ENCODE measurements at regions not wholly inside any gene's neighbourhood (a gene's known extent, or its start where the extent isn't known, plus 50 kb on each side); places are given as distances from the start of the nearest gene placed in this dataset.

DNA sequence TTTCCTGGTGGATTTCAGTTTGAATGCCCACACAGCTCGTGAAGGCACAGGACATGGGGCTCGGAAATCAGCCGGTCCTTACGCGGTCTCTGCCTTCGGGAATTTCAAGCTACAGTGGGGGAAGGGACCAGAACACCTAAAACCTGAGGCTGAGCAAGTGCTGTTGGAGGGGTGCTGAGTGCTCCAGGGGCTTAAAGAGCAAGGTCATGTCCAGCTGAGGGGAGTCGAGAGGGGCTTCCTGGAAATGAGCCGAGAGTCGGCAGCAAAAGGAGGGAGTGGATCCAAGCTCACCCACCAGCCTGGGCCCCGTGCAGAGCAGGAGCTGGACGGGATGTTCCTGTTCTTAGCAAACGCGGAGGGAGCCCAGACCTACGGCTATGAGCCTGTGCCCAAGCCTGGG, 73.2 kb upstream of the RPL38 start:
- Histone ChIP-seq H3K9me3 (ENCODE audit: insufficient read depth in 2 of 2, low read depth in 1 of 2, low read length in 1 of 2) (no peaks in the 10 kb centered on the region), H4K5ac (ENCODE audit: insufficient read length, low read depth, low read length) (no peak overlapping the region), H2BK15ac (ENCODE audit: low read length) (no peak overlapping the region), H4K8ac (ENCODE audit: extremely low read depth, insufficient read depth, low read length) (no peak overlapping the region), H3K27ac (ENCODE audit: low read depth, low read length) (no peak overlapping the region), H2AK5ac (ENCODE audit: low read depth, low read length) (no peak overlapping the region), H3K79me2 (ENCODE audit: control insufficient read depth in 1 of 2, insufficient read depth in 2 of 2, low read length in 2 of 2) (no peaks in the 10 kb centered on the region), H3K14ac (ENCODE audit: insufficient read length) (no peak overlapping the region), H4K20me1 (replicated peaks in 1 of 2; ENCODE audit: control insufficient read depth in 1 of 2, insufficient read depth in 2 of 2, low read length in 2 of 2) (no peaks in the 10 kb centered on the region), H3K4me1 (replicated peaks in 1 of 4; ENCODE audit: control insufficient read depth in 3 of 4, insufficient read depth in 4 of 4, low read length in 3 of 4) (peaks cover 0 to 4% (median 0%) of the 10 kb centered on the region in 4 experiments; a peak in 2 of 7 replicates), H3K79me1 (ENCODE audit: low read depth, low read length) (no peaks in the 10 kb centered on the region), H2BK12ac (ENCODE audit: low read depth, low read length) (no peak overlapping the region), H2BK20ac (ENCODE audit: low read length) (no peak overlapping the region; the same call in 1 of the 2 replicates), H3K36me3 (ENCODE audit: control insufficient read depth in 2 of 4, insufficient read depth in 4 of 4, low read length in 3 of 4) (no peaks in the 10 kb centered on the region), H3K56ac (replicated peaks; ENCODE audit: insufficient read length, low read depth, low read length) (no peak overlapping the region), H4K91ac (replicated peaks; ENCODE audit: insufficient read length, low read length) (no peak overlapping the region), H3K23ac (ENCODE audit: insufficient read length) (no peak overlapping the region), H3K4me3 (ENCODE audit: extremely low read depth in 1 of 4, insufficient read depth in 2 of 4, low read depth in 3 of 4, low read length in 4 of 4) (no peak overlapping the region), H3K27me3 (replicated peaks in 1 of 4; ENCODE audit: control insufficient read depth in 3 of 4, extremely low read depth in 1 of 4, insufficient read depth in 3 of 4, low read length in 3 of 4) (no peaks in the 10 kb centered on the region), H2BK120ac (replicated peaks; ENCODE audit: low read depth, low read length) (no peak overlapping the region), H2BK5ac (ENCODE audit: low read depth, low read length) (no peak overlapping the region), H3K4me2 (ENCODE audit: insufficient read depth in 1 of 2, low read depth in 2 of 2, low read length in 2 of 2) (no peak overlapping the region), H3K18ac (ENCODE audit: extremely low read depth, low read length) (no peak overlapping the region; the same call in 1 of the 2 replicates), H2AFZ (ENCODE audit: low read length) (no peak overlapping the region), H3K23me2 (ENCODE audit: low read depth, low read length) (no peaks in the 10 kb centered on the region; the same call in 1 of the 2 replicates), H3K9ac (replicated peaks in 1 of 4; ENCODE audit: extremely low read depth in 1 of 4, low read depth in 3 of 4, low read length in 3 of 4) (no peak overlapping the region; a peak in 1 of 7 replicates), H3K4ac (replicated peaks; ENCODE audit: insufficient read length, low read depth, low read length) (no peak overlapping the region)
- FAIRE-seq: no peak
- ChIA-PET CTCF (ENCODE audit: partially characterized antibody) (interaction anchor here (0.9 to 3.3 kb wide), 11 partner anchors 9 to 180 kb away, joined by 3 to 20 read pairs (median 4); no protein-coding TSS in a partner anchor), POLR2A (ENCODE audit: partially characterized antibody) (interaction anchor here (2.9 kb wide), 1 partner anchor 74 kb away, joined by 9 read pairs; the partner anchor contains the start of gene RPL38)
- DNase-seq (ENCODE audit: low read depth in 1 of 2, low spot score in 2 of 2): no peak
- 84% methylated on average over 14 of the region's 14 CpGs; no CpG with 5 or more reads in 1 of the 2 experiments for WGBS, 2 experiments (ENCODE audit: extremely low coverage in 1 of 2, insufficient coverage in 1 of 2, insufficient read length in 1 of 2, insufficient replicate concordance in 2 of 2, low coverage in 1 of 2, low lambda C conversion rate in 2 of 2, missing lambda C conversion rate in 1 of 2)
- TF ChIP-seq CEBPB (IDR thresholded peaks at IDR 0.05; ENCODE audit: low read depth, low read length): no peak
- no peak for TF ChIP-seq KDM1A (IDR thresholded peaks at IDR 0.05; ENCODE audit: borderline replicate concordance, low read length)
- no peak for TF ChIP-seq BRCA1 (IDR thresholded peaks at IDR 0.05; ENCODE audit: low read depth, low read length)
- no peak for TF ChIP-seq NRF1 (IDR thresholded peaks at IDR 0.05; ENCODE audit: low read depth, low read length)
- TF ChIP-seq SP2 (IDR thresholded peaks at IDR 0.05; ENCODE audit: low read length): no peak
- TF ChIP-seq RXRA (IDR thresholded peaks at IDR 0.05; ENCODE audit: insufficient read depth, low read depth, low read length): no peak
- no peak for TF ChIP-seq SIRT6 (IDR thresholded peaks at IDR 0.05; ENCODE audit: low read length)
- no peak for TF ChIP-seq PHF8 (conservative IDR thresholded peaks at IDR 0.05; ENCODE audit: low read depth, low read length)
- TF ChIP-seq, protein P1, sequence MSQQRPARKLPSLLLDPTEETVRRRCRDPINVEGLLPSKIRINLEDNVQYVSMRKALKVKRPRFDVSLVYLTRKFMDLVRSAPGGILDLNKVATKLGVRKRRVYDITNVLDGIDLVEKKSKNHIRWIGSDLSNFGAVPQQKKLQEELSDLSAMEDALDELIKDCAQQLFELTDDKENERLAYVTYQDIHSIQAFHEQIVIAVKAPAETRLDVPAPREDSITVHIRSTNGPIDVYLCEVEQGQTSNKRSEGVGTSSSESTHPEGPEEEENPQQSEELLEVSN (IDR thresholded peaks at IDR 0.05): no peak
- TF ChIP-seq TAF7 (optimal IDR thresholded peaks at IDR 0.05; ENCODE audit: borderline replicate concordance, low read depth, low read length): no peak
- no peak for TF ChIP-seq JUN (IDR thresholded peaks at IDR 0.05; ENCODE audit: low read depth, low read length)
- TF ChIP-seq EGR1 (IDR thresholded peaks at IDR 0.05; ENCODE audit: borderline replicate concordance, low read depth, low read length): no peak
- no peak for TF ChIP-seq POLR2A (IDR thresholded peaks at IDR 0.05; ENCODE audit: control extremely low read depth in 1 of 2, low read depth in 2 of 2, low read length in 2 of 2)
- TF ChIP-seq CBX5 (IDR thresholded peaks at IDR 0.05; ENCODE audit: low read depth, low read length): no peak
- TF ChIP-seq CHD1 (IDR thresholded peaks at IDR 0.05; ENCODE audit: low read depth, low read length): no peak
- no peak for TF ChIP-seq TAF1 (IDR thresholded peaks at IDR 0.05; ENCODE audit: low read depth, low read length)
